GDM1 (cell line): ENCODE measurements at regions not wholly inside any gene's neighbourhood (a gene's known extent, or its start where the extent isn't known, plus 50 kb on each side); places are given as distances from the start of the nearest gene placed in this dataset.

Experiments
- DNase-seq: peaks from one replicate; lab custom pipeline; 2025; lab: John Stamatoyannopoulos, UW

GRCh38 chr11:70521475-70522308 lies 123.4 kb downstream of the CTTN start:
- DNase-seq, result no peak

- DNase-seq, result no peak
These were observed 123.9 kb downstream of the CTTN start for GRCh38 chr11:70522309-70522592.

GRCh38 chr11:70522593-70523311 lies 124.4 kb downstream of the CTTN start:
- DNase-seq, result no peak

GRCh38 chr11:70523384-70524095 lies 125.2 kb downstream of the CTTN start:
- no peak for DNase-seq

GRCh38 chr11:70524096-70524922 lies 126.0 kb downstream of the CTTN start:
- DNase-seq, result no peak

GRCh38 chr11:70525006-70525405 lies 126.7 kb downstream of the CTTN start:
- no peak for DNase-seq

- no peak for DNase-seq
These were observed 127.1 kb downstream of the CTTN start for GRCh38 chr11:70525466-70525865.

- DNase-seq, result no peak
These were observed 128.1 kb downstream of the CTTN start for GRCh38 chr11:70526116-70527045.

GRCh38 chr11:70527046-70527395 lies 128.7 kb downstream of the CTTN start:
- DNase-seq, result no peak

GRCh38 chr11:70527429-70528045 lies 129.2 kb downstream of the CTTN start:
- no peak for DNase-seq

- no peak for DNase-seq
These were observed 129.9 kb downstream of the CTTN start for GRCh38 chr11:70528046-70528793.

- no peak for DNase-seq
These were observed 130.7 kb downstream of the CTTN start for GRCh38 chr11:70528794-70529580.

GRCh38 chr11:70530010-70530409 lies 131.7 kb downstream of the CTTN start:
- DNase-seq, result no peak

GRCh38 chr11:70530629-70531185 lies 132.4 kb downstream of the CTTN start:
- no peak for DNase-seq

GRCh38 chr11:70531281-70532065 lies 133.1 kb downstream of the CTTN start:
- DNase-seq, result no peak

- no peak for DNase-seq
These were observed 133.7 kb downstream of the CTTN start for GRCh38 chr11:70532066-70532440.

GRCh38 chr11:70532731-70533130 lies 134.4 kb downstream of the CTTN start:
- DNase-seq, result no peak
